ENCODE measurements at regions not wholly inside any gene's neighbourhood (a gene's known extent, or its start where the extent isn't known, plus 50 kb on each side); places are given as distances from the start of the nearest gene placed in this dataset.
A peak's percentile ranks its signal among the peaks of the same experiment; 100 is the strongest.
"Not testable (repeated sequence)": the region's sequence is repeated elsewhere in the genome, so short reads cannot be mapped to it uniquely, and the experiment has no call there.

DNA sequence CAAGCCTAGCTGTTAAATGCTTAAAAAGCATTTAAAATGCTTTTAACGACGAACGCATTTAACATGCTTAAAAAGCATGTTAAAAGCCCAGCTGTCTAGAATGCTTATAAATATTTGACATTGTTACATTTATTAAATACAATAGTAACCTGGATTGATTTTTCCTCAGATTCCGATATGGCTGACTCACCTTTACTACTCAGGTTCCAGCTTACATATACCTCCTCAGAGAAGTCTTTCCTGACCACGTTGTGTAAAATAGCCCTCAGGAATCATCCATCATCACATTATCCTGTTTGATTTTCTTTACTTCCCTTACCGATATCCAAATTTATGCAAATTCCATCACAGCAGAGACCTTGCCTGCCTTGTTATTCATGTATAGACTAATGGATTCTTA is 51.4 kb downstream of the SLC41A2 start:
- peak; percentile 20 for DNase-seq (ENCODE audit: low spot score)

DNA sequence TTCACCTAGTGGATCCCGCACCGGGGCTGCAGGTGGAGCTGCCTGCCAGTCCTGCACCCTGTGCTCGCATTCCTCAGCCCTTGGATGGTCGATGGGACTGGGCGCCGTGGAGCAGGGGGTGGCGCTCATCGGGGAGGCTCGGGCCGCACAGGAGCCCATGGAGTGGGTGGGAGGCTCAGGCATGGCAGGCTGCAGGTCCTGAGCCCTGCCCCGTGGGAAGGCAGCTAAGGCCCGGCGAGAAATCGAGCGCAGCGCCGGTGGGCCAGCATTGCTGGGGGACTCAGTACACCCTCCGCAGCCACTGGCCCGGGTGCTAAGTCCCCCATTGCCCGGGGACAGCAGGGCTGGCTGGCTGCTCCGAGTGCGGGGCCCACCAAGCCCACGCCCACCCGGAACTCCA is 52.6 kb downstream of the SLC41A2 start:
- DNase-seq (ENCODE audit: low spot score) = not testable (repeated sequence)

DNA sequence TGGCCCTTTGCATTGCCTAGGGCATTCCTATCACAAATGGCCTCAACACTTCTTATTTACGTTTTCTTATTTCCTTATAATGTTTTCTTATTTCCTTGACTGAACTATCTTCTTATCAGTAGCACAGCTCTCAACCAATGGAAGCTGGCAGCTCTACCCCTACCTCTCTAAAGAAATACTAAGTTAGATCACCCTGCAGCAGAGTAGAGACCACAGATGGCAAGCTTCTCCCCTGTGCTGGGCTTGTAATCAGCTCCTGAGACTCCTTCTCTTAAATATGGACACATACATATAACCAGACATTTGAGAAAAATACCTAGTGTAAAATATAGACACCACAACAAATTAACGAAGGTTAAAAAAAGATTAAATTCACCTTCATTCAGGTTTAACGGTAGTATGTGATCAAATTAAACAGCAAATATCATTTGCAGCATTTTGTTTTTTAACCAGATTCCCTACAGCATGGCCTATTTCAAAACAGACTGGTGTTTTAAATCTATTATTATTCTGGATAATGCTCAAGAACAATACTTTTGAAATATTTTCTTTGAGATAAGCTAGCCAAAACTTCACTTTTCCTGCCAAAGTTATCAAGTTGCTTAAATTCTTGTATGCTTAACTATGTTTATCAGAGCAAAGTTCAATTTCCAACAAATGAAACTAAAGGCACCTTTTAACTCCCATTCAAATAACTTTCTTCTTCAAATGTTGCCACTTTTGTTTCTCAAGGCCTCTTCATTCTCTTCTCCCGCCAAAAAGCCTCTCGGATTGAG is 54.3 kb downstream of the SLC41A2 start:
- no peak for DNase-seq (ENCODE audit: low spot score)

DNA sequence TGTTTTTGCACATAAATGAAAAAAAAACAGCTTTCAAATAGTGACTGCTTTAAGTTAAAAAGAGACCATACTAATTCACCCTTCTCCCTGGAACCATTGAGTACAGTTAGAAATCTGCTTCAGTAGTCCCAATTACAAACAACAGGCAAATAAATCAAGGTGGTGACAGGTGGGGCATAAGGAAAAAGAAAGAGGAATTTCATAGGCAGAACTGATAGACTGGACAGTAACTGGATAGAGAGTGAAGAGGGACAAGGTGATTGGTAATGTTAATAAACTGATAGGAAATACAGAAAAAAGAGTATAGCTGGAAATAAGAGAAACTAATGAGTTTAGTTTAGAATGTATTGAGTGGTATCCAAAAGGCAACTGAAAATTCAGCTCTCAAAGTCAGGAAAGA is 56.0 kb downstream of the SLC41A2 start:
- no peak for DNase-seq (ENCODE audit: low spot score)

DNA sequence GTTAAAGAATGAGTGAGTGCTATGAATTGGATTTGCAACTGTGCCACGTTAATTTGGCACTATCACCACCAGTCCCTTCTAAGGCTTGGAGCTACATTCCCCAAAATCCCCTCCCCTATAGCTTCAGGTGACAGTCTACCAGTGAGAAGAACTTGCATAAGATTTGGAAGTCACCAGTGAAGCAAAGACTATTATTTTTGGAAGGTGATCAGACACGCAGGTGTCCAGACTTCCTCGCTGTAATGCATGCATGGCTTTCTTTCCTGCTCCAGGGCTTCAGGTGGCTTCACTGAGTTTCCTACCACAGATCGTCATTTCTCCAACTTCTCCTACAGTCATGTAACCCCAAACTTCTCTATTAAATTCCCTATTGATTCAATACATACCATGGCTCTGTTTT is 61.4 kb downstream of the SLC41A2 start:
- DNase-seq (ENCODE audit: low spot score) = no peak

DNA sequence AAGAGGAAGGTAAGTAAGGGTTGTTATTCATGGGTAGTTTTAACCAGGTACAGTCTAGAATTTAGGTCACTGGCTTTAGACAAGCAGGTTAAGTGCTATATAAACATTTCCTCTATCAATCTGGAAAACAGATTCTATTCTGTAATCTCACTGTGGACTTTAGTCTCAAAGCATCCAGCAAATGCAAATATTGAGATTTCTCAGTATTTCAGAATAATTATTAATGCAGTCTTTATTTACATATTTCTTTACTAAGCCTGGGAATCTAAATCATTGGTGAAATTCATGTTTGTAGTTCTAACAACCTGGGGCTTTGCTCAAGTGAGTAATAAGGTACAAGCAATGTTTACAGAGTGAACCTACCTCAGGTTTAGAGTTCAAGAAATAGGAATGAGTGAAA is 61.9 kb downstream of the SLC41A2 start:
- no peak for DNase-seq (ENCODE audit: low spot score)

DNA sequence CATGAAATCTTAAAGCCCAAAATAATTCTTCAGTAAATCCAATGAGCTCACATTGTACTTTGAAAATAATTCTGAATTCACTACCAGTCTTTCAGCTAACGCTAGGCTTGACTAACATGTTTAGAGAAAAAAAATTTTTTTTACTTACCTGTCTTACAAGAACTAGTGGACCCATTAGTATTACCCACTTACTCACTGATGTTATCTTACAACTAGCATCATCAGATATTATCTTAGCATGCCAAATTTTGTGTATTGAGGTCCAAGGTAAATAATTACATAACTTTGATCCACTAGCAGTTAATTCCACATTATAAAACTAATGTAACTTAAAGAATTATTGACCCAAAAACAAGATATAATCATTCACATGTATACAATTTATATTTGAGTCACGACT is 62.7 kb downstream of the SLC41A2 start:
- DNase-seq (ENCODE audit: low spot score) = no peak

DNA sequence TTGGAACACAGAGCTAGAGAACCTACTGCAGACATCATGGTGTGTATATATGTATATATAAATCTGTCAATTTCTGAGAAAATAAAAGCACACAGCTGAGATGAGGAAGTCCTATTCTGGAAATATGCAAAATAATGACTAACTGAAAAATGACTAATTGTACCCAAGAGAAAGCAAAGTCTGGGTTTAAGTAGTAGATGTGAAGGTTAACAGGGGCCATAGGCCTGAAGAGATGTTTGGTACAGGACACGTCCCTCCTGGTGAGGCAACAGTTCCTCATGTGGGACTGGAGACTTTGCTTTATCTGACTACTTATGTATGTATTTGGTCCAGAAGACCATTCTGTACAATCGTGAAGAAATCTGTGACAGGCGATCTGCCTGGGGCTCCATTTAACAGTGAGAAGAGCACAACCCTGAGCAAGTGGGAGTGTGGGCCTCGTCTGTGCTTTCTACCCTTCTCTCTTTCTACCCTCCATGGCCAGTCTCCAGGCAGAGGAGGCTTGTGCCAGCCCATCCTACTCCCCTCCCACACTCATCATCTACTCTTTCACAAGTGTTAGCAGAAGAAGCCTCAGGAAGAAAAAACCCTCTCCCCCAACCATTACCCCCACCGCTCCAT is 67.5 kb downstream of the SLC41A2 start:
- DNase-seq (ENCODE audit: low spot score) = peak; percentile 19

DNA sequence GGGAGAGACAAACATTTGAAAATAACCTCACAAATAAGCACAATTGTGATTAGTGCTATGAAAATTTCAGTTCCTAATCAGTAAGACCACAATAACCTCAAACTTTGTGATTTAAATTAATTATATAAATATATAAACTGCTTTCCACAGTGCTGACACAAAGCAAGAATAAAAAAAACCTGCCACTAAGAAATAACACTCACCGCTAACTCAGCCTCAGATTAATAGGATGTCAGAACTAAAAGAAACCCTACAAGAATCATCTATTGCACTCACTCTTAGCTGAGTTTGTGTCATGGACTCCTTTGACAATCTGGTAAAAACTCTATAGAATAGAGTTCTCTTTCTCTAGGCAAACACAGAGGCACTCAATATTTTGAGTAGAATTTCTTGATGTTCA is 68.4 kb downstream of the SLC41A2 start:
- DNase-seq (ENCODE audit: low spot score) = no peak

DNA sequence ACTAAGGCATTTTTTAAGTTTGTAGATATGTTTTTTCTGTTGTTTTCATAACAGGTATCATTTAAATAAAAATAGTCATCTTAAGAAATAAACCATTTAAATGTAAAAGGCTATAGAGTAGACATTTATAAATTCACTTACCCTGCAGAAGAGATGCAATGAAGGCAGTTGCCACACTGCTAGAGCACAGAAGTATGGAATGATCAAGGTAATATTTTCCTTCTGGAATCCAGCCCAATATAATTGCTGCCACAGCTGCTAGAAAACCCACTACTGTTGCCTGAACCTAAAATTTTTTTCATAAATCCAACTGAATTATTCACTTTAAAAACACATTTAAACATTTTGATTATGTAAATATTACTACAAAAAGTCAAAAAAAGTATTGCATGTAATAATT is 69.2 kb downstream of the SLC41A2 start:
- DNase-seq (ENCODE audit: low spot score) = no peak

DNA sequence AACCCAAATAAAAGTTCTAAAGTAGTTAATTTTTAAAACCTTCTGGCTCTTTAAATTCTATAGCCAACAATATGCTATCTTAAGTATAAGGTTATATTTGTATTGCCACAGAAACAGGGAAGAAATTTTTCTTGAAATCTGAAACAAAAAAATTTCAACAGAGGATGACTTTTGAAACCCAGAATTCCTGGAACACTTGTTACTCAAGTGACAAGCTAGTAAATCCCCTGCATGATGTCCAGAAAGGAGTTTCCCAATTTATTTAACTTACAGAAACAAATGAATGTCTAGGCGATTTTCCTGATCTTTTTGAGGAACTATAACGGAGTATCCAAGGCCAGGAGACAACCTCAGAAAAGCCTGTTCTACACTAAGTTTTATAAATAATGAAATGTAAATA is 69.6 kb downstream of the SLC41A2 start:
- no peak for DNase-seq (ENCODE audit: low spot score)

DNA sequence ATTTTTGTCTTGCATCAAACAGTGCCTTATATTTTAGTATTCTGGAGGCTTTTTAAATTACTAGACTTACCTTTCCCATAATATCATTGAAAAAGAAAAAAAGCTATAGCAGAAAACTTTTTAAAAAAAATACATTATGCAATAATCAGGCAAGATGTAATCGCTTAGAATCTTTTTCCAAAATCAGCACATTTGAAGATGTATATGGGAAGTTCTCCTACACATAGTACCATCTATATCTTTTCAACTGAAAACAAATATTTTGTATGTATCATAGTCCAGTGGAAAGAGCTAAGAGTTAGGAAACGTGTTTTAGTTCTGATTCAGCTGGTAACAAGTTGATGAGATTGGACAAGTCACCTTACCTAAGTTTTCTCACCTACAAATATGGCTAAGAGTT is 70.6 kb downstream of the SLC41A2 start:
- no peak for DNase-seq (ENCODE audit: low spot score)

DNA sequence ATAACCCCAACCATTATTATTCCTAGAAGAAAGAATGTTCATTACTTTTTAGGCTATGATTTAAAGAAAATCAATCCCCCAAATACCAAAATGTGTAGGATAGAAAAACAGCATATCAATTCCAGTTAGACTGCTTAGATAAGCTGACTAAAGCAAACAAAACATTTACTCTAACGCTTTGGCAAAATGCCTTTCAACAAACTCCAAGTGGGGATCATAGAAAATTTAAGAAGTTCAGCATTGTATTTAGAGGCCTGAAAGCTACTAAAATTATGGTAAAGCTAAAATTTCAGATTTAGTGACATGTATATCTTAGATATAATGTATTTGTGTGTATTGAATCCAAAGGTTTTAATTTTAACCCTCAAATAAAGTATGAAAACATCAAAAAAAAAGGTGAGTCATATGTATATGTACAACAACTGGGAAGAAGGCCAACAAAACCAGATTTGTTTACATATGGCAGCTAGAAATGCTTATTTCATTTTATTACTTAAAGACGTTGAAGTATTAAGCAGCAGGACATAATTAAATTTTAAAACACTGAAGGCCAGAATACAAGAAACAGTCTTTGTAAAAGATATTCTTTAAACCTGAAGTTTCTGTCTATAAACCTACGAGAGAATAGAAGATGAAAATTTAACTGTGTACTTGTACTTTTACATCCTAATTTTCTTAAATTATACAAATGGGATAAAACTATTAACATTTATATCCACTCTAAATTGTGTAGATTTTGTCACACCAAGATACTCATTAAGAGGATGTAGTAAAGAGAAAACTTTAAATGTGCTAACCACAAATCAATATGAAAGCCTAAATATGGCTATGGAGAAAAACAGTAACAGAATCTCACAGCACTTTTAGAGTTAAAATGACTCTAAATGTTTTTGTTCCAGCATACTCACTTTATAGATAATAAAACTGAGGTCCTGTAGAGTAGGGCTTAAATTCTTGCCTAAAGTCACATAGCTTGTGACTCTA is 71.4 kb downstream of the SLC41A2 start:
- no peak for DNase-seq (ENCODE audit: low spot score)

DNA sequence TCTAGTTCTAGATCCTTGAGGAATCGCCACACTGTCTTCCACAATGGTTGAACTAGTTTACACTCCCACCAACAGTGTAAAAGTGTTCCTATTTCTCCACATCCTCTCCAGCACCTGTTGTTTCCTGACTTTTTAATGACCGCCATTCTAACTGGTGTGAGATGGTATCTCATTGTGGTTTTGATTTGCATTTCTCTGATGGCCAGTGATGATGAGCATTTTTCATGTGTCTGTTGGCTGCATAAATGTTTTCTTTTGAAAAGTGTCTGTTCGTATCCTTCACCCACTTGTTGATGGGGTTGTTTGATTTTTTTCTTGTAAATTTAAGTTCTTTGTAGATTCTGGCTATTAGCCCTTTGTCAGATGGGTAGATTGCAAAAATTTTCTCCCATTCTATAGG is 79.2 kb downstream of the SLC41A2 start:
- DNase-seq (ENCODE audit: low spot score) = not testable (repeated sequence)

DNA sequence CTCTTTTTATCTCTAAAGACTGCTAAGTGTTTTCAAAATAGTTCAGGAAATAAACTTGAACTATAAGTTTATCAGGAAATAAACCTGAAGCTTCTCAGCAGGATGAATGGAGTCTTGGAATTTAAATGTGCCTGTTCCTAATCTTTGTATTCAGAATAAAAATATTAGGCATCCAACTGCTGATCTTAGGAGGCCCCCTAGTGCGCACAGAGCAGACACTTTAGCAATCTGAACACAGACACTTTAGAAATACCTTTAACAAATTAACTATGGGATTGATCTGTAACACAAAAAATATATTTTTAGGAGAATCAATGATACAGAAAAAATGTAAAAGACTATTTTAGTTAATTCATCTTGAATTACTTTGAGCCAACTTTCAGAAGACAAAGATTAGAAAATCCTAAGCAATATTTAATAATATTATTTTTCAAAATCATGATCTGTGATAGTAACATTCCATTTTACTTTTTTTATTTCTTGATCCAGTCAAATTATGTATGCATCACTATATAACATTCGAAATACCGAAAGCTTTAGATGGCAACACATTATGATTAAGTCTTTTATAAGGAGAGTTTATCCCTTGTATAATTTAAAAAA is 80.9 kb downstream of the SLC41A2 start:
- peak; percentile 15 for DNase-seq (ENCODE audit: low spot score)

DNA sequence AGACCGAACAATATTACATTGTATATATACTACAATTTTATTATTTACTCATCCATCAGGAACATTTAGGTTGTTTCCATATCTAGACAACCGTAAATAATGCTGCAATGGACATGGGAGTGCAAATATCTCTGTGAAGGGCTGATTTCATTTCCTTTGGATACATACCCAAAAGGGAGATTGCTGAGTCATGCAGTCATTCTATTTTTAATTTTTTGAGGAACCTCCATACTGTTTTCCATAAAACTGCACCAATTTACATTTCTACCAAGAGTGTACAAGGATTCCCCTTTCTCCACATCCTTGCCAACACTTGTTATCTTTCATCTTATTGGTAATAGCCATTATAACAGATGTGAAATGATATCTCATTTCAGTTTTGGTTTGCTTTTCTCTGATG is 84.7 kb downstream of the SLC41A2 start:
- DNase-seq (ENCODE audit: low spot score) = no peak

DNA sequence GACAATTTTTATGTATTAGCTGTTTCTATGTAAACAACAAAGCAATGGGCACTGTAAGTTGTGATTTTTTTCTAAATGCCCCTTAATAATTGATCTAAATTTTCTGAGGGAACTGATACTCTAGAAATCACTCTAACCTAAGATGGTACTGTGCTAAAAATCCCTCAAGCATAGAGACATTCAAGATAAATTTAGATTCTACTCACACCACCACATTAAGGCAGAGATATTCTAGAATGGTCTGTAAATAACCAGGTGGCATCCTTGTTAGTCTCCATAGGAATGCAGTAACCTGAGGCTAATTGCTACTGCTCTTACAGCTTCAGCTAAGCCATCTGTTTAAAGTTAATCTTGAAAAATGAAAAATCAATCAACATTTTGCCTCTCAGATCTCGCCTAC is 87.3 kb downstream of the SLC41A2 start:
- DNase-seq (ENCODE audit: low spot score) = no peak

DNA sequence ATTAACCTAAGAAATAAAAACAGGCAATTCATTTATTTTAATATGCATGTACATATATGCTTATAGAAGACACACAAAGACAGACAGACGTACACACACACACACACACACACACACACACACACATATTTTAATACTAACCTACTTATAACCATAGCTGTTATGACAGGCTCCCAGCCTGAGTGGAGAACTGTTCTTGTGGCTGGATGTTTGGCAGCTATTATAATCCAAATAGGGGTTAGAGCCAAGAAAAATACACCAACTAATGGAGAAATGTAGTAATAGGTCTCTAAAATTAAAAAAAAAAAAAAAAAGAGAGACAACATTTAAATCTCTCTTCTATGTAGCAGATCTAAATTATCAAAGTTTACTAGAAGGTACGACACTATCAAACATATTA is 91.8 kb downstream of the SLC41A2 start:
- no peak for DNase-seq (ENCODE audit: low spot score)

DNA sequence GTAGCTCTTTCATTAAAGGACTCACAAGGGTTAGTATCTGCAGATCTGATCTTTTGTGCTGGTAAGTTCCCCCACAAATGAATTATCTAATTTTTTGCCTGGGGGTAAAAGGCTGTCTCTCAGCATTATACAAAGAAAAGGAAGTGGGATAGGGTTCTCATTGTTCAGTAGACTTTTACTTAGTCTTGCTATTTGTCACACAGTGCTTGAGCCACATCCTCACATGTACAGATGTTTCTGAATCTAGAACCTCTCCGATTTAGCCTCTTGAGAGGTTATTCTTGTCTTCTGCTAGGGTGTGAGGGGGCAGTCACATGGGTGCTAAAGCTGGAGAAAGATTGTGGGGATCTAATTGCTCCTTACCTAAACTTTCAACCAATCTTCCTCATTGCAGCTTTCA is 93.0 kb downstream of the SLC41A2 start:
- no peak for DNase-seq (ENCODE audit: low spot score)

DNA sequence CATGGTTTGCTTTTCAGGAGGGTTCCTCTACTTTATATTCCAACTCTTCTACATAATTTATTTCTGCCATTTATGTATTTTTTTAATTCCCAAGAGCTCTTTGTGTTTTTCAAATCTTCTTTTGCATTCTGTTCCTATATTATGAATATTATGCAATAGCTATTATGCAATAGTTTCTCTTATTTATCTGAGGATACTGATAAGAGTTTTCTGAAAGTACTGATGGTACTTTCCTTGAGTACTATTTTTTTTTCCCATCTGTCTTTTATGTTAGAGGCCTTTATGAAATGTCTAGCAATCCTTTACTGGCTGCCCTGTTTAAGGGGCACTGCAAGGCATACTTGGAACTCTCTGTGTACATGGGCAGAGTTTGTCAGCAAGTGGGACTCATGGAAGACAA is 93.4 kb downstream of the SLC41A2 start:
- no peak for DNase-seq (ENCODE audit: low spot score)

DNA sequence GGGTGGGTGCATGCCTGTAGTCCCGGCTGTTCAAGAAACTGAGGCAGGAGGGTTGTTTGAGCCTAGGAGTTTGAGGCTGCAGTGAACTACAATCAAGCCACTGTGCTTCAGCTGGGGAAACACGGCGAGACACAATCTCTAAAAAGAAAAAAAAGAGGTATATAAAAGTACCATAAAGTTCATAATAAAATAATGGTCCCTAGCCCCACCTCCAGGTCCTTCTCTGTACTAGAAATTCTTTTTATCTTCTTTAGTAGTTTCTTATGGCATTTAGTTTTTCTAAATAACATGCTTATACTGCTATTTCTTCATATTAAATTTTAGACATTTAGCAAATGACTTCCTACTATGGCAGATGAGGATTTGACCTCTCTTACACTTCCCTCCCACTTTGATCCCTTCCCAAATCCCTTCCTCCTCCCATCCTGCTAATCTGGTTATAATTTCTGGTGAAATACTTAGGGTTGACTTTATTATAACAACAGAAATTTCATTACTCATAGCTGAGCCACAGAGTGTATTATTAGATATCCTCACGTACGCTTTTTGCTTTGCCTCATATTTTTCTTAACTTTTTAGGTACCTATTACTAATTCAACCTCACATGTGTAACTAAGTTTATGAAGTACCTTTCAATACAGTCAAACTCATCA is 94.7 kb downstream of the SLC41A2 start:
- no peak for DNase-seq (ENCODE audit: low spot score)

Data from kidney tubule cell (primary cell).